Suppressor macrophage (primary cell): ENCODE measurements at regions not wholly inside any gene's neighbourhood (a gene's known extent, or its start where the extent isn't known, plus 50 kb on each side); places are given as distances from the start of the nearest gene placed in this dataset.

Source experiments
- DNase-seq, 4 experiments: peaks; one replicate each; pipeline ENCODE4 v3.0.0-alpha.2; 2020 to 2022

DNA sequence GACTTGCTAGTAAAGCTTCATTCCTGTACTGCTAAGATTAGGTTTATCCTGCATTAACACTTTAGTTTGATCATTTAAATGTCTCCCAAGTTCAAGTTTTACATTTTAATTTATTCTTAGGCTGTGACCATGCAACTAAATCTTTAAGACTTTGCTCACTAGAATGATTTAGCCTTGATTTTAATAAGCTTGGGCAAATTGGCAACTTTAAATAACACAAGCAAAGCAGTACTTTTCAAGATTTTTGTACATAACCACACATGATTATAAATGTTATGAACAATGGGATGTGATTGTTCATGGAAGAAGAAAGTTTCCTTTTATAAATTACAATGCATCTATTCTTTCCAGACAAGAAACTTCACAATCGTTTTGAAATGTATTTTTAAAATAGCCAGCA lies 948.0 kb upstream of the EPHA7 start:
- no peak for DNase-seq

DNA sequence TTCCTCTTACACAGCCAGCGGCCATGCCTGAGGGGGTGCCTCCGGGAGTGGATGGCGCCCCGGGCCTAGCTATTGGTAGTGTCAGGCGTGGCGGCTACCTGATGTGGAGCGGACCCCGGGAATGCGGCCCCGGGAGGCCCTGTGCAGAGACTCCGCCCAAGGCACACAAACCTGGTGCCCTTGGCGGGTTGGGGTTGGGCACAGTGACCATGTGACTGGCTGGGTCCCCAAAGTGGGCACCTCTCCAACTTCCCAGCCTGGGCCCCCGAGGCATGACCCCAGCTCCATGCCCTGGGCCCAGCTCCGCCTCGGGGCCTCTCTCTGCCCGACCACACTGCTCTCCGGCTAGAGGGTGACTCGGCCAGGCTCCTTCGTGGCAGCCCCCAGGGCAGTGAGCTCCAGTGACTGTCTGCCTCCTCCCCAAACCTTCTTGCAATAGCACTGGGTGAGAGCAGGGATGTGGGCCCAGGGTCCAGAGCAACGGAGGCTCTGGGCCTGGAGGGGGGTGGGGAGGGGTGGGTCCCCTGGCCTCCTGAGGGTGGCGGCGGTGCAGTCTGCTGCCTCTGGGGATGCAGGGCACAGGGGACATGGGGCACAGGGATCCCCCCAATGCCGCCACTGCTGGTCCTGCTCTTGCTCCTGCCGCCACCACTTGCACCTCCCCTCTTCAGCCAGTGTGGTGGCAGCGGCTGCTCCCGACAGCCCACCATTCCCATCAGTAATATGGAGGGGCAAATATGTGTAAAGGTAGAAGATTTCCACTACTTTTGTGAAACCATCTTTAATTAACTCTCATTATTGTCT lies 942.9 kb upstream of the EPHA7 start:
- DNase-seq, result no peak

DNA sequence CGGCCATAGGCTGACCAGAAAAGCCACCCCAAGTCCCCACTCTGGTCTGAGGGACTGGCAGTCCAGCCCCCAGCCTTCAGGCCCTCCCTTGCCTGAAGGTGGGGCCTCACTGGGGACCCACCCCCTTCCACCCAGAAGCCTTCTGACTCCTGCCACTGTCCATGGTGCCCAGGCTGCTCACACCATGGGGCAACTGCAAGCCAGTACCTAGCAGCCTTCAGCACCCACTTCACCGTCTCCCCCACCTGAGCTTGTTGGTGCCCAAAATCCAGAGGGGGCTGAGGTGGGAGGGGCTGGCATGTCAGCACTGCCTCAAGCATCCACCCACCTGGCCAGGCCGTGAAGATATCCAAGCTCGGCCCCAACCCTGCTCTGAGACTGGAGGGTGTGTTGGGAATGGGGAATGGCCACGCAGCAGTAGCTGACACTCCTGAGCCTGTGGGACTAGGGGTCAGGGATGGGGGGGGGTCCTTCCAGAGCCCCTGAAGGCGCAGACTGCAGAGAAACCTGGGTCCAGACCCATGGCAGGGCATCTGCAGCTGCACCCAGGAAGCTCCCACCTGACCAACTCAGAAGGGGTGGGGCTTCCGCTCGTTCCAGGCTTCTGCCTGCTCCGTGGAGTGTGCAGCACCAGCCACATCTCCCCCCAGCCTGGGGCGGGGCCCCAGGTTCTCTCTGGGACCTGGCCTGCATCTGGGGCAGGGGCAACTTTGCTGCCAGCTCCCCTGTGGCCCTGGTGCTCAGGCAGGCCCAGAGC lies 942.1 kb upstream of the EPHA7 start:
- DNase-seq, result no peak

DNA sequence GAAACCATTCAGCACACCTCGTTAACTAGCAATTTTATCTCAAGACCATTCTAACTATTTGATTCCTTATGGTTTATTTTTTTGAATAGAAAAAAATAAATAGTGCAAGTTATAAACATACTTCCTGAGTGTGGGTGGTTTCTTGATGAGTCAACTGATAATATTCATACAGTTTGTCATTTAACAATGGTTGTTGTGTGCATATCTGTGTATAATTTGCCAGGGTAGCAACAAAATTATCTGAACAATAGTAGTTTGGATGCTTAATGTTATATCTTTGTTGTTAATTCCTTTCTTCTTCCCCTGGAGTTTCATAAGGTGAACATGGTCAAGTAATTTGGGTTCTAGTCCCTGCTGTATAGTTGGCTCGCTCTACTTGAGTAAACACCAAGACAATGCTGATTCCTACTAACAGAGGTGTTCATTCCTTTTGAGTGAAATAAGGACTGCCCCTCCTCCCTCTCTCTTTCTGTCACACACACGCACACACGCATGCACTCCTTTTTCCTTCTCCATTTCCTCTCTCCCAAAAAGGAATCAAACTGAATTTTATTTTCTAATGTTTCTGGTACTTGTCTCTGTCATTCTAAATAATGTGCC lies 938.1 kb upstream of the EPHA7 start:
- DNase-seq, result no peak

DNA sequence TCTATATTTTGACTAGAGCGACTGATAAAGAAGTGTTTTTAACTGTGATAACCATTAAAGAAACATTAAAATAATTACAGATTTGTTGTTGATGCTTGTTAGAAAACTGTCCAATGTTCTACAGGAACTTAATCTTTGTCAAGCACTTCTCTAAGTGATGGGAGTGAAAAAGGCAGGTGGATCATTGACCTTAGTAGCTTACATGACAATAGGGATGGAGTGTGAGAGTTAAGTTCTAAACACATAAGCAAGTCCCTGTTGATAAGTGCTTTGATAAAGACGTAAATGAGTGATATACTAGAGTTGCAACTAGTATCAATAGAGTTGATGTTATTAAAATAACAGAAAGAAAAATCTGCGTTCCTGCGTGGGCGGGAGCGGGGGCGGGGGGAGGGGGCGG lies 931.5 kb upstream of the EPHA7 start:
- no peak for DNase-seq

DNA sequence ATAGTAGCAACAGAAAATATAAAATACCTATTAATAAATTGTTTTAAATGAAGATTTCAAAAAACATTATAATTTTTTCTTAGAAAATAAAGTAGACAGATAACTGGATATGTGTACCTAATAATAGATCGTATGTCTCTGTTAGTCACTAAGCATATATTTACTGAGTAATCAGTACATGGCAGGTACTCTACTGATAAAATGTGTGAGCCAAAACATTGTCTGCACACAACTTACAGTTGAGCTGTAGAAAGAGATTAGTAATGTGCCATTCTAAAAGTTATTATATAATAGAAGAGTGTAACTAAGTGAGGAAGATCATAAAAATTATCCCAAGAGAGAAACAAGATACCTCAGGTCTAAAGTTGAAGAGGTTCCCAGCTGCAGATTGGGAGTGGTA lies 929.9 kb upstream of the EPHA7 start:
- DNase-seq, result no peak

DNA sequence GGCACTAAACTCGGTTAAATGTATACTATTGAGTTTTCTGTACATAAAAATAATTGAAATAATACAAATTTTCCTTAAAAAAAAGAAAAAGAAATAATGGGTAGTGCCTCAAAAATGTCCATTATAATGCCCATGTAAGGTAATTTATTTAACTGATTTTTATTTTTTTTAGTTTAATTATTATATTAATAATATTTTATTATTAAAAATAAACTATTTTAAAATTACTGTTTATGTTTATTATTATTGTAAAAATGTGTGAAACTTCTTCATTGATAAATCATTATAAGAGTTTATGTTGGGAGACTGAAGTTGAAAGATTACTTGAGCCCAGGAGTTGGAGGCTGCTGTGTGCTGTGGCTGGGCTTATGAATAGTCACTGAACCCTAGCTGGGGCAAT lies 925.5 kb upstream of the EPHA7 start:
- no peak for DNase-seq

DNA sequence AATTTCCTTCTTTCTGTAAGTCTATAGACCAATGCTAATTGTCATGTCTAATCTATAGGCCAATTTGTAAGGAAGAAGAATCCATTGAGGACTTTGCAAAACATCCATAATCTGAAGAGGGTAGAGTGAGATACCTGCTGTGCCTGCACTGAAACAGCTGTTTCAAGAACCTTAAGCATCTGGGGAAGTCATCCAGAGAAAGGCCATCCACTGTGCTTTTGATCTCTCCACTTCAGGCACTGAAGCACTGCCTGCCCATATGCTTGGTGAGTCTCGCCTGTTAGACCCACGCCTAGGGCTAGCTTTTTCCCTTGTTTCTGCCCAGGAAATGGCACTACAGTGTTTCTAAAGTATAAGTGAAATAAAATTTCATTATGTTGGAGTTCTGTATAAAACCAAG lies 921.8 kb upstream of the EPHA7 start:
- DNase-seq, result no peak

DNA sequence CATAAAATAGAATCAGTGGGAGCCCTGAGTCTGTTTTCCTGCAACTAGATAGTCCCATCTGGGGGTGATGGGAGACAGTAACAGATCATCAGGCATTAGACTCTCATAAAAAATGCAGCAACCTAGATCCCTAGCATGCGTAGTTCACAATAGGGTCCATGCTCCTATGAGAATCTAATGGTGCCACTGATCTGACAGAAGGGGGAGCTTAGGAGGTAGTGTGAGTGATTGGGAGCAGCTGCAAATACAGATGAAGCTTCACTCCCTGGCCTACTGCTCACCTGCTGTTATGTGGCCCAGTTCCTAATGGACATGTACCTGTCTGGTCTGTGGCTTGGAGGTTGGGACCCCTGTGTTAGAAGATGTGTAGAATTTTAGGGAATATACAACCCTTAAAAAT lies 904.5 kb upstream of the EPHA7 start:
- no peak for DNase-seq

DNA sequence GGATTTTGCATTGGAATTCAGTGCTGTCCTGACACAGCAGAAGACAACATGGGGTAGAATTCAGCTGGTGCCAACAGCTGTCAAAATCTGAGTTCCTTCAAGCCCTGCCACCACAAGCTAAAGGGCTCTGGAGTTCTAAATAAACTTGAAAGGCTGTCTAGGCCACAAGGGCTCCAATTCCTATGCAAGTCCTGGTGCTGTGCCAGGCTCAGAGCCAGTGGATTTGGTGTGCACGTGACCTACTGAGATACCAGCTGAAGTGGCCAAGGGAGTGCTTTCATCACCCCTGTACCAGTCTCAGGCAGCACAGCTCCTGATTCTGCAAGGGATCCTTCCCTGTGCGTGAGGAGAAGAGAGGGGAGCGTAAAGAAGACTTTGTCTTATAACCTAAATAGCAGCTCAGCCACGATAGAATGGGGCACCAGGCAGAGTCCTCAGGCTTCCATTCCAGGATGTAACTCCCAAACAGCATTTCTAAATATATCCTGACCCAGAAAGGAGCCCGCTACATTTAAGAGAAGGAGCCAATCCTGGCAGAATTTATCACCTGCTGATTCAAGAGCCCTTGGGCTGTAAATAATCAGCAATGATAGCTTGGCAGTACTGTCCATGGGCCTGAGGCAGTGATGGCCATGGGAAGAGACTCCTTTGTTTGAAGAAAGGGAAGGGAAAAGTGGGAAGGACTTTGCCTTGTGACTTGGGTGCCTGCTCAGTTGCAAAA lies 881.2 kb upstream of the EPHA7 start:
- DNase-seq, result no peak

DNA sequence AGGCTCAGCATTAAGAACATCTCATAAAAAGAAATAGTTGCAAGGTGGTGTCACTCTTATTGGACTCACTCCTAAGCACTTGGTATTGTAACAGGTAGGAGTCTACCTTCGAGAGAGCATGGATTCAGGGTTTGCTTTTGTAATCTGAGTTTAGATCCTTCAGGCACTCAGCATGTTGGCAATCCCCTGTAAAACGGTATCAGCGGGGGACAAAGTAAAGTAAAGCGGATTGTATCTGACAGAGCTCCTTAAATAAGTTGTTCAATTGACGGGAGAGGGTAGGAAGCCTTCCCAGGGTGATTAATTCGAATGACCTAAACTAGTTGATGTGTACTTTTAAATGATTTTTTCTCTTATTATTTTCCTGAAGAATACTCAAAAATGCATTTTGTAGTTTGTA lies 869.8 kb upstream of the EPHA7 start:
- no peak for DNase-seq

DNA sequence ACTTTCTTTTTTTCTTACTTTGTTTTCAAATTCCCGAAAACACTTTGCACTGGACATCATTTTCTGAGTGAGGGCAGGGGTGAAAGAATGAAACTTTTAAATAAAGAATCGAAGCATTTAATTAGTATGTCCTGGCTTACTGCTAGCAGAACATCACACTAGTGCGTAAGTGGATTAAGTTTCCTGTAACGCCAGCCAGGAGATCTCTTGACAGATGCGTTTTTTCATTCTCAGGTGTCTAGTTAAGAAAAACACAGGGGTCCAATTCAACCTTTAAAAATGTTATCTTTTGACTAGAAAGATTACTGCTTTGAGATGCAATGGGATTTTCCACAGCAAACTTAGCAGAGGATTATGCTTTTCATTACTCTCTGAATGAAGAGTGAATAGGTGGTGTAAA lies 858.8 kb upstream of the EPHA7 start:
- no peak for DNase-seq

DNA sequence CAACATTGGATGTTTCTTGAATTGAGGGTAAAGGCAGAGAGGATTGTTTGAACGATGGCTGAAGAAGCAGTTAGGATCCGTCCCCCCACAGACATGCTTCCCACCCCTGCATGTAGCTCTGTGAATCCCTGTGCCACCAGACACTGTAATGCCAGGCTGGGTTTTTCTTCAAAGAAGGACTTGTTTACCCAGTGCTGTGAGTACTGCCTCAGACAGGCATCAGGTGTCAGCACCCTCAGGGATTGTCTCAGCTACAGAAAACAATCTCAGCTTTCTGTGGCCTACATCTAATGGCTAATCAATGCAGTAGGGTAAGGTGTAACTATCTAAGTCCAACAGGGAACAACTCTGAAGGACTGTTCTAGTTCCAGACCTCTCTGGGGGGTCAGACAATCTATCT lies 853.0 kb upstream of the EPHA7 start:
- no peak for DNase-seq

DNA sequence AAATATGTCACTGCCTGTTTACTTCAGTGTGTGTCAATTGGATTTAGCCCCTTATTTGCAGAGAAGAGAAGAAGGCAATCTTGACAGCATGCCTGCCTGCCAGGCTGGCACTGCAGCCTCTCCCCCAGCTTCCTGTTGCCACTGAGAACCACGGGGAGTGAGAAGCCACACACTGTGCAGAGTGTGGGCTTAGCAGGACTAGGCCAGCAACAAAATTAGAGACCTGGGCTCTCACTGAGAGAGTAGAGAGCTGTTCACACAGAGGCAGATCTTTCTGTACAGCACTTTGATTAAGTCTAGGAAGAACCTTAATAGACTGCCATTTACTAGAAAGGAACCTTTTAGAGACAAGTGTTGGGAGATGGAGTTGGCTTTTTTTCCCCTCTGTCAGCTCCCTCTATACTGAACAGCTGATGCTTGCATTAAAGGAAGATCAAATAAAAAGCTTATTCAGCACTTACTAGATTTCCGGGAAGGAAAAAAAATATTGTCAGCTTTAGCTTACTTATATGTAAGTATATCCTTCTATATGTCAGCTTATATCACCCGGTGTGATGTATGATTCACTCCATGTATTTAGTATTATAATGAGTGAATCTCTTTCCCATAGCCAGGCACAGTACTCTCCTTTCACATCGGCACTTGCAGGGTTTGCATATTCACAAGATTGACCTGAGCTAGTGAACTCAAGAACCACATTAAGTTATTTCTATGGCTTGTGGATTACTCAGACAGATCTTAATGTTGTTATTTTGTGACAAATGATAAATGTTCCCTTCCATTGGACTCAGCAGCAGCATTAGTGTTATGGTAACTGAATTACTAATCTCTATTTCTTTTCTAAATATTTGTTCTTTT lies 851.0 kb upstream of the EPHA7 start:
- DNase-seq, result no peak

DNA sequence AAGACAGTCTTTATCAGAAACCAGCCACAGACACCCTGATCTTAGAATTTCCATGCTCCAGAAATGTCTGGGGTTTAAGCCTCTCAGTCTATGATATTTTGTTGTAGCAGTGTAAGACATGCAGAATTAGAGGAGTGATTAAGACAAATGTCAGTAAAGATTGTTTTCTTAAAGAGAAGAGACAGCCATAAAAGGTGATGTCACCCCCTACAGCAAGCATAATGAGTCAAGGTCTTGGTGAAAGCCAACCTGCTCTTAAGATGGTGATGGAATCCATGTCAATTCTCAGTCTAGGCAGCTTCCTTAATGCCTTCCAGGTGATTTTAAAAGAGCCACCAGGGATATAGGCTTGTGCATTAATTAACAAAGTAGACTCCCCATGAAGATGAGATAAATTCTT lies 849.9 kb upstream of the EPHA7 start:
- no peak for DNase-seq

DNA sequence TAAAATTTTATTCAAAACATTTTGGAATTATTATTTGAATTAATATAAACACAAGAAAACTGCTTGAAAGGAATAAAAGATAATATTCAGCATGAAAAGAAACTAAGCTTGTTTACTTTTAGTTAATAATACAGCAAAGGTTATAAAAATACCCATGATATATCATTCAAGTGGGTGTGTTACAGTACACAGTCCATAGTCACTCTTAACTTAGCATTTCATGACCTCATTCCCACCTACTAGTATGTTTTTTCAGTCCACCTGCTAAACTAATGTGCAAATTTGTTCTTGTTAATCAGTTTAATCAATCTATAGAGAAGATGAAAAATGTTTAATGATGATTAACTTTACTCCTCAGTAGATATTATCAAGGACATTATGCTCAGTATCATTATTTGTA lies 841.4 kb upstream of the EPHA7 start:
- no peak for DNase-seq

DNA sequence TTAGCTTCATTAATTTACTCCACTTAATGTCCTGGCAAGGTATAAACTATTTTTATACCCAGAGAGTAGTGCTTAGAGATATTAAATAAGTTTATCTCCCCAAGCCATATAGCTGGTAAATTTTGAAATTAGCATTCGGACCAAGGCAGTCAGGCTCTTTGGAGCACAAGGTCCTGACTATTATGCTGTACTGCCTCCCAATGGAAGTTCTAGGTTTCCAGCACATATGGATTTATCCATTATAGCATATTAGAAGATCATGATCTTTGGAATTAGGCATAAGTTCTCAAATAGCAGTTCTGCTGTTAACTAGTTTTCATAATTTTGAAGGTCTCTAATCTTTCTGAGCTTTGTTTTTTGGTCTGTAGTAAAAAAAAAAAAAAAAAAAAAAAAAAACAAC lies 835.3 kb upstream of the EPHA7 start:
- no peak for DNase-seq

DNA sequence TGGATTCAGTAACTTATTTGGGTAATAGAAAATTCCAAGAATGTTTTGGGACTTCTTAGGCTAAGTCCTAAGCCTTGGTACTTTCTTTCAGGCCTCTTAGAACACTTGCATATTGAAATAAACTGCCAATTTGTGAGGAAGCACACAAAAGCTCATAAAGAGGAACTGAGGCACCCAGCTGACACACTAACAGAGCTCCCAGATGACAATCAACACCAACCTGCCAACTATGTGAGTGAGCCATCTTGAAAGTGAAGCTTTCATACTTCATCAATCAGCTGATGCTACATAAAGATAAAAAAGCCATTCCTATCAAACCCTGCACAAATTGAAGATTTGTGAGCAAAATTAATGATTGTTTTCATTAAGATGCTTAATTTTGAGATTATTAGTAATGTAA lies 832.5 kb upstream of the EPHA7 start:
- DNase-seq, result no peak

DNA sequence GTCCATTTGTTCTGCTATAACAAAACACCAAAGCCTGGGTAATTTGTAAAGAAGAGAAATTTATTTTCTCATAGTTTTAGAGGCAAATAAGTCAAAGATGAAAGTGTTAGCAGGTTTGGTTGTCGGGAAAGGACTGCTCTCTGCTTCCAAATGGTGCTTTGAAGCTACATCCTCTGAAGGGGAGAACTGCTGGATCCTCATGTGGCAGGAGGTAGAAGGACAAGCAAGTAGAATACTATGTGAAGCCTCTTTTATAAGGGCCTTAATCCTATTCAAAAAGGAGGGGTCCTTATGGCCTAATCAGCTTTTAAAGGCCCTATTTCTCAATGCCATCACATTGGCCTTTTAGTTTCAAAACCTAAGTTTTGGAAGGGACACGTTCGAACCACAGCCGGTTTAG lies 826.0 kb upstream of the EPHA7 start:
- DNase-seq, result no peak

DNA sequence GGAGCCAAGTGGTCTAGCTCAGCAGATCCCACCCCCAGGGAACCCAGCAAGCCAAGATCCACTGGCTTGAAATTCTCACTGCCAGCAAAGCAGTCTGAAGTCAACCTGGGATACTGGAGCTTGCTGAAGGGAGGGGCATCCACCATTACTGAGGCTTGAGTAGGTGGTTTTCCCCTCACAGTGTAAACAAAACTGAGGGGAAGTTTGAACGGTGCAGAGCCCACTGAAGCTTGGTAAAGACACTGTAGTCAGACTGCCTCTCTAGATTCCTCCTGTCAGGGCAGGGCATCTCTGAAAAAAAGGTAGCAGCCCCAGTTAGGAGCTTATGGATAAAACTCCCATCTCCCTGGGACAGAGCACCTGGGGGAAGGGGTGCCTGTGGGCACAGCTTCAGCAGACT lies 819.5 kb upstream of the EPHA7 start:
- no peak for DNase-seq

DNA sequence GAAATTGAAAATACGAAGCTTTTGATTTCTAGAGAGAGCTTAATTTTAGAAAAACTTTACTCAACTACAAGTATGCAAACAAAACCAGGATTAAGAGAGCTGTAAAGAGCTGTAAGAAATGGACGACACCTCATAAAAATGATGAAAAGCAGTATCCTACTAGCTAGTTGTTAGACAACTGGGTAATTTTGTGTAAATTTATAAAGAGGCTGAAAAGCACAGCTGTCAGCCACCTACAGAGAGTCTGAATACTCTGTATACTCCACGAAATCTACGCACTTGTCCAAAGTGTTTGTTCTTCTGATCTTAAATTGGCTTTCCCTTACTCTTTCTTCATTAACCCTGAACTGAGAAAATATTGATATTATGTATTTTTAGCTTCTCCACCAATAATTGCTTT lies 808.4 kb upstream of the EPHA7 start:
- DNase-seq, result no peak

DNA sequence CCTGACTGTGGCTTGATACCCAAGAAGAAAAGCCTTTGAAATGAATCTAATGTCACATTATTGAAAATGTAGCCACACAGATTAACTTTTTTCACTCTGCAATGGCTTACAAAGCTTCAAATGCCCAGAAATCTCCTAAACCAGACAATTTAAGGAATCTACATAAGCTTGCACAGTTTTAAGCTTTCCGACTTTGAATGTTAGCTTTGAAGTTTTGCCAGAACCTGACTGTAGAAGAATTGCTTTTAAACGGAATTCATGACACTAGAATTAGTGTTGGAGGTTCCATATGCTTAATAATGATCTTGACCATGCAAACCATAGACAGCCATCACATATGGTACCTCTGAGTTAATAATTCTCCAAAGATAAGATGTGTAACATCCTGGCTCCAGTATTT lies 798.5 kb upstream of the EPHA7 start:
- no peak for DNase-seq
